ENCODE measurements at regions not wholly inside any gene's neighbourhood (a gene's known extent, or its start where the extent isn't known, plus 50 kb on each side); places are given as distances from the start of the nearest gene placed in this dataset.

DNA sequence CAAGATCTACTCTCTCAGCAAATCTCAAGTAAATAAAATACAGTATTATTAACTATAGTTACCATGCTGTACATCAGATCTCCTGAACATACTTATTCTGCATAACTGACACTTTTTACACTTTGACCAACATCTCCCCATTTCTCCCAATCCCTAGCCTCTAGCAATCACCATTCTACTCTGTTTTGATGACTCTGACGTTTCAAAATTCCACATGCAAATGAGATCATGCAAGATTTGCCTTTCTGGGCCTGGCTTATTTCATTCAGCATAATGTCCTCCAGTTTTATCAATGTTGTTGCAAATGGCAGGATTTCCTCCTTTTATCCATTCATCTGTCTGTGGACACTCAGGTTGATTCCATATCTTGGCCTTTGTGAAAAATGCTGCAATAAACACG, 266.3 kb downstream of the RFPL4B start:
- DNase-seq (ENCODE audit: extremely low spot score, unreplicated experiment) = no peak
- Mint-ChIP-seq H3K27ac (no peak overlapping the region), H3K4me3 (no peak overlapping the region), H3K4me1 (ENCODE audit: unreplicated experiment) (no peaks in the 10 kb centered on the region), H3K9me3 (peaks cover 4% of the 10 kb centered on the region), H3K27me3 (no peaks in the 10 kb centered on the region), H3K36me3 (peaks cover 3% of the 10 kb centered on the region)
- no peak for TF ChIP-seq CTCF (conservative IDR thresholded peaks at IDR 0.05)

DNA sequence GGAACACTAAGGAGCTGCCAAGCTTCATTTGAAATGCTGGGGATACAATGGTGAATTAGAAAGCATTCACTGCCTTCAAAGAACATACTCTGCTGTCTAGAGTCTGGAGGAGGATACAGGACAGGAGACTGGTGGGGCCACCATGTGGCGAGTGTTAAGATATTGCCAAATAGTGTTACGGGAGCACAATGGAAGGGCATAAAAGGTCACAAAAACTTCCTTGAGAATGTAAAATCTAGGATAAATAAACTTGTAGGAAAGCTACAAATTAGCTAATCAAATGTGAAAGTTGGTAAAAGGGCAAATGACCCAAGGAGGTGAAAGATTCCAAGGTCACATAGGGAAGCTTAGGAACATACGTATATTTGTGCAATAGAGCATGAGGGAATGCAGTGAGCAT, 271.7 kb downstream of the RFPL4B start:
- Mint-ChIP-seq H3K4me1 (ENCODE audit: unreplicated experiment) (peaks cover 4% of the 10 kb centered on the region), H3K9me3 (no peaks in the 10 kb centered on the region), H3K36me3 (no peaks in the 10 kb centered on the region), H3K27ac (no peak overlapping the region), H3K27me3 (no peaks in the 10 kb centered on the region), H3K4me3 (no peak overlapping the region)
- no peak for DNase-seq (ENCODE audit: extremely low spot score, unreplicated experiment)
- peak; percentile 64 for TF ChIP-seq CTCF (conservative IDR thresholded peaks at IDR 0.05)

GRCh38 chr6:112620812-112621569, 273.9 kb downstream of the RFPL4B start:
- H3K4me3 Mint-ChIP-seq = no peak overlapping the region
- TF ChIP-seq CTCF (conservative IDR thresholded peaks at IDR 0.05) = no peak
- H3K36me3 Mint-ChIP-seq = no peaks in the 10 kb centered on the region
- H3K4me1 Mint-ChIP-seq (ENCODE audit: unreplicated experiment) = peaks cover 4% of the 10 kb centered on the region
- H3K9me3 Mint-ChIP-seq = no peaks in the 10 kb centered on the region
- H3K27ac Mint-ChIP-seq = no peak overlapping the region
- no peaks in the 10 kb centered on the region for H3K27me3 Mint-ChIP-seq
- DNase-seq (ENCODE audit: extremely low spot score, unreplicated experiment) = no peak

GRCh38 chr6:112622036-112622435, 274.9 kb downstream of the RFPL4B start:
- no peaks in the 10 kb centered on the region for H3K36me3 Mint-ChIP-seq
- no peak for TF ChIP-seq CTCF (conservative IDR thresholded peaks at IDR 0.05)
- no peak overlapping the region for H3K27ac Mint-ChIP-seq
- H3K4me1 Mint-ChIP-seq (ENCODE audit: unreplicated experiment) = peaks cover 4% of the 10 kb centered on the region
- H3K4me3 Mint-ChIP-seq = no peak overlapping the region
- H3K9me3 Mint-ChIP-seq = no peaks in the 10 kb centered on the region
- no peak for DNase-seq (ENCODE audit: extremely low spot score, unreplicated experiment)
- H3K27me3 Mint-ChIP-seq = no peaks in the 10 kb centered on the region

- Mint-ChIP-seq H3K4me3 (no peak overlapping the region), H3K27ac (no peak overlapping the region), H3K4me1 (ENCODE audit: unreplicated experiment) (no peaks in the 10 kb centered on the region), H3K36me3 (no peaks in the 10 kb centered on the region), H3K9me3 (no peaks in the 10 kb centered on the region), H3K27me3 (no peaks in the 10 kb centered on the region)
- no peak for TF ChIP-seq CTCF (conservative IDR thresholded peaks at IDR 0.05)
- DNase-seq (ENCODE audit: extremely low spot score, unreplicated experiment) = no peak
Measured at GRCh38 chr6:112626468-112627082, 279.4 kb downstream of the RFPL4B start.
